Neural progenitor cell (in vitro differentiated cells): ENCODE measurements at regions not wholly inside any gene's neighbourhood (a gene's known extent, or its start where the extent isn't known, plus 50 kb on each side); places are given as distances from the start of the nearest gene placed in this dataset.

Experiments used
- EZH2 ChIP-seq: fragments of 200-600 bp; sonication (generic); IDR thresholded peaks from 2 replicates; pipeline ENCODE4 v1.6.1; 2017; ENCODE audit warnings: antibody characterized with exemption, mild to moderate bottlenecking, moderate library complexity
- EZH2phosphoT487 ChIP-seq: fragments of 200-600 bp; sonication (generic); IDR thresholded peaks from 2 replicates; pipeline ENCODE4 v1.6.1; 2017; ENCODE audit warnings: antibody characterized with exemption
- TF ChIP-seq, protein P1 (sequence below): fragments of 200-600 bp; sonication (generic); IDR thresholded peaks from 2 replicates; pipeline ENCODE4 v1.5.1; 2017; ENCODE audit warnings: antibody characterized with exemption, mild to moderate bottlenecking

- TF ChIP-seq, protein P1, sequence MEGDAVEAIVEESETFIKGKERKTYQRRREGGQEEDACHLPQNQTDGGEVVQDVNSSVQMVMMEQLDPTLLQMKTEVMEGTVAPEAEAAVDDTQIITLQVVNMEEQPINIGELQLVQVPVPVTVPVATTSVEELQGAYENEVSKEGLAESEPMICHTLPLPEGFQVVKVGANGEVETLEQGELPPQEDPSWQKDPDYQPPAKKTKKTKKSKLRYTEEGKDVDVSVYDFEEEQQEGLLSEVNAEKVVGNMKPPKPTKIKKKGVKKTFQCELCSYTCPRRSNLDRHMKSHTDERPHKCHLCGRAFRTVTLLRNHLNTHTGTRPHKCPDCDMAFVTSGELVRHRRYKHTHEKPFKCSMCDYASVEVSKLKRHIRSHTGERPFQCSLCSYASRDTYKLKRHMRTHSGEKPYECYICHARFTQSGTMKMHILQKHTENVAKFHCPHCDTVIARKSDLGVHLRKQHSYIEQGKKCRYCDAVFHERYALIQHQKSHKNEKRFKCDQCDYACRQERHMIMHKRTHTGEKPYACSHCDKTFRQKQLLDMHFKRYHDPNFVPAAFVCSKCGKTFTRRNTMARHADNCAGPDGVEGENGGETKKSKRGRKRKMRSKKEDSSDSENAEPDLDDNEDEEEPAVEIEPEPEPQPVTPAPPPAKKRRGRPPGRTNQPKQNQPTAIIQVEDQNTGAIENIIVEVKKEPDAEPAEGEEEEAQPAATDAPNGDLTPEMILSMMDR, result no peak
- no peak for TF ChIP-seq EZH2
- TF ChIP-seq EZH2phosphoT487, result no peak
Measured at GRCh38 chr2:116413659-116414058, 1400.8 kb upstream of the DDX18 start.
